Prostate gland (tissue), 2 donors: ENCODE measurements at regions not wholly inside any gene's neighbourhood (a gene's known extent, or its start where the extent isn't known, plus 50 kb on each side); places are given as distances from the start of the nearest gene placed in this dataset.

Experiments used
- POLR2A ChIP-seq: fragments of 450-650 bp; IDR thresholded peaks from one replicate; pipeline ENCODE4 v1.6.1; 2016; ENCODE audit warnings: antibody characterized with exemption, mild to moderate bottlenecking
- POLR2AphosphoS5 ChIP-seq: sonication (generic); formaldehyde crosslinking; IDR thresholded peaks from one replicate; pipeline ENCODE4 v1.6.1; 2017; ENCODE audit warnings: antibody characterized with exemption
- TF ChIP-seq, protein P1 (sequence below), 4 experiments: fragments of 200-600 bp in 2 of 4; fragments of 450-650 bp in 2 of 4; sonication (generic) in 2 of 4; IDR thresholded peaks; 1 replicate in 3 of 4; 2 replicates in 1 of 4; pipeline ENCODE4 v1.5.1; 2016 to 2019; ENCODE audit warnings: antibody characterized with exemption in 4 of 4, mild to moderate bottlenecking in 2 of 4, moderate library complexity in 2 of 4

DNA sequence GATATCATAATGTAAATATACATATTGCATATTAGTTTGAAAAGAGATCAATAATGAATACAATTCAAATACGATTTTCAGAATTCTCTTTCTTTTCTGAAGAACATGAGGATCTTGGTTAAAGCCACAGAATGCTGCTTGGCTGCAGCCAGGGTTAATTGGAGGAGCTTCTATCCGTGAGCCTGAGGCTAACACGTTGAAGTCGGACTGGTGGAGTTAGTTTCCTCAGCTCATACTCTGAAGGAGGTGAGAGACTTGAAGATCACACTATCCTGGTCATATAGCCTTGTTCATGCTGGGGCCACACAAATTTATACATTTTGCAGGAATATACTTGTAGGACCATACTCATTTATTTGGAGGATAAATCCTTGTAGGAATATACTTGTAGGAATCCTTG, 335.8 kb downstream of the TRIB2 start:
- TF ChIP-seq POLR2A (no peak), POLR2AphosphoS5 (no peak)
- TF ChIP-seq, protein P1, sequence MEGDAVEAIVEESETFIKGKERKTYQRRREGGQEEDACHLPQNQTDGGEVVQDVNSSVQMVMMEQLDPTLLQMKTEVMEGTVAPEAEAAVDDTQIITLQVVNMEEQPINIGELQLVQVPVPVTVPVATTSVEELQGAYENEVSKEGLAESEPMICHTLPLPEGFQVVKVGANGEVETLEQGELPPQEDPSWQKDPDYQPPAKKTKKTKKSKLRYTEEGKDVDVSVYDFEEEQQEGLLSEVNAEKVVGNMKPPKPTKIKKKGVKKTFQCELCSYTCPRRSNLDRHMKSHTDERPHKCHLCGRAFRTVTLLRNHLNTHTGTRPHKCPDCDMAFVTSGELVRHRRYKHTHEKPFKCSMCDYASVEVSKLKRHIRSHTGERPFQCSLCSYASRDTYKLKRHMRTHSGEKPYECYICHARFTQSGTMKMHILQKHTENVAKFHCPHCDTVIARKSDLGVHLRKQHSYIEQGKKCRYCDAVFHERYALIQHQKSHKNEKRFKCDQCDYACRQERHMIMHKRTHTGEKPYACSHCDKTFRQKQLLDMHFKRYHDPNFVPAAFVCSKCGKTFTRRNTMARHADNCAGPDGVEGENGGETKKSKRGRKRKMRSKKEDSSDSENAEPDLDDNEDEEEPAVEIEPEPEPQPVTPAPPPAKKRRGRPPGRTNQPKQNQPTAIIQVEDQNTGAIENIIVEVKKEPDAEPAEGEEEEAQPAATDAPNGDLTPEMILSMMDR (IDR thresholded peaks at IDR 0.05) = no peak
